CD4-positive, alpha-beta T cell treated with Interleukin-6 at 100 ng/mL for 8 hours (primary cell): ENCODE measurements at regions not wholly inside any gene's neighbourhood (a gene's known extent, or its start where the extent isn't known, plus 50 kb on each side); places are given as distances from the start of the nearest gene placed in this dataset.
"Not testable (repeated sequence)": the region's sequence is repeated elsewhere in the genome, so short reads cannot be mapped to it uniquely, and the experiment has no call there.

ENCODE experiments used
- DNase-seq: peaks from one replicate; pipeline ENCODE4 v3.0.0-alpha.2; 2020; ENCODE audit warnings: mixed read lengths, low spot score

DNA sequence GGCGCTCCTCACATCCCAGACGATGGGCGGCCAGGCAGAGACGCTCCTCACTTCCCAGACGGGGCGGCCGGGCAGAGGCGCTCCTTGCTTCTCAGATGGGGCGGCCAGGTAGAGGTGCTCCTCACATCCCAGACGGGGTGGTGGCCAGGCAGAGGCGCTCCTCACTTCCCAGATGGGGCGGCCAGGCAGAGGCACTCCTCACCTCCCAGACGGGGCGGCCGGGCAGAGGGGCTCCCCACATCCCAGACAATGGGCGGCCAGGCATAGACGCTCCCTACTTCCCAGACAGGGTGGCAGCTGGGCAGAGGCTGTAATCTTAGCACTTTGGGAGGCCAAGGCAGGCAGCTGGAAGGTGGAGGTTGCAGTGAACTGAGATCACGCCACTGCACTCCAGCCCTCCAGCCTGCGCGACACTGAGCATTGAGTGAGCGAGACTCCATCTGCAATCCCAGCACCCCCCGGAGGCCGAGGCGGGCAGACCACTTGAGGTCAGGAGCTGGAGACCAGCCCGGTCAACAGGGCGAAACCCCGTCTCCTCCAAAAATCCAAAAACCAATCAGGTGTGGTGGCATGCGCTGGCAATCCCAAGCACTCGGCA, 833.7 kb upstream of the RAG2 start:
- DNase-seq, result not testable (repeated sequence)

DNA sequence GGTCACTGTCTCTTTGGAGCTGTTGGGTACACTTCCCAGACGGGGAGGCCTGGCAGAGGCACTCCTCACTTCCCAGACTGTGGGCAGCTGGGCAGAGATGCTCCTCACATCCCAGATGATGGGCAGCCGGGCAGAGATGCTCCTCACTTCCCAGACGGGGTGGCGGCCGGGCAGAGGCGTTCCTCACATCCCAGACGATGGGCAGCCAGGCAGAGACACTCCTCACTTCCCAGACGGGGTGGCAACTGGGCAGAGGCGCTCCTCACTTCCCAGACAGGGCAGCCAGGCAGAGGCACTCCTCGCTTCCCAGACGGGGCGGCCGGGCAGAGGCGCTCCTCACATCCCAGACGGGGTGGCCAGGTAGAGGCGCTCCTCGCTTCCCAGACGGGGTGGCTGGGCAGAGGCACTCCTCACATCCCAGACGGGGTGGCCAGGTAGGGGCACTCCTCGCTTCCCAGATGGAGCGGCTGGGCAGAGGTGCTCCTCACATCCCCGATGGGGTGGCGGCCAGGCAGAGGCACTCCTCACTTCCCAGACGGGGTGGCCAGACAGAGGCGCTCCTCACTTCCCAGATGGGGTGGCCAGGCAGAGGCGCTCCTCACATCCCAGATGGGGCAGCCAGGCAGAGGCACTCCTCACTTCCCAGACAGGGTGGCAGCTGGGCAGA, 833.1 kb upstream of the RAG2 start:
- DNase-seq, result not testable (repeated sequence)

DNA sequence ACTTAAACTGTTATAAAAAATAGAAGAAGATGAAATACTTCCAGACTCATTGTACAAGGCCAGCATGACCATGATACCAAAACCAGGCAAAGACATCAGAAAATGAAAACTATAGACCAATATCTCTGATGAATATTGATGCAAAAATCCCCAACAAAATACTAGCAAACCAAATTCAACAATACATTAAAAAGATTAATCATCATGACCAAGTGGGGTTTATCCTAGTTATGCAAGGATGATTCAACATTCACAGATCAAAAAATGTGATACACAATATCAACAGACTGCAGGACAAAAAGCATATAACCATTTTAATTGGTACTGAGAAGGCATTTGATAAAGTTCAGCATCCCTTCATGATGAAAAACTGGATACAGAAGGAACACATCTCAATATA, 824.5 kb upstream of the RAG2 start:
- no peak for DNase-seq

DNA sequence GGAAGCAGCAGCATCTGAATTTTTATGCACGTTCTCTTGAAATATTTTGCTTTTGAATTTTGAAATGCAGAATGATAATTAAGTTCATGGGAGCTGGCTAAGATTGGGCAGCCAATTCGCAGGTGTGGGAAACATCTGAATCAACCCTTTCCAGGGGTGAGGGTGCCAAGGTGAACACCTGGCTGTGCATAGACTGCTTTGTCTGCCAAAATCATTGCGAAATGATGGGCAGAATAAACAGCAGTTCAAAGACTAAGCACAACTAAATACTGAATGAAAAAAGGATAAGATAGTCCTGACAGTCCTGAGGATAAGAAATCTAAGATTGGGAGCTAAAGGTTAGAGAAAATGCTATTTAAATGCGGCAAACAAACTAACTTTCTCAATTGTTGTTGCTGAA, 813.3 kb upstream of the RAG2 start:
- DNase-seq, result no peak

DNA sequence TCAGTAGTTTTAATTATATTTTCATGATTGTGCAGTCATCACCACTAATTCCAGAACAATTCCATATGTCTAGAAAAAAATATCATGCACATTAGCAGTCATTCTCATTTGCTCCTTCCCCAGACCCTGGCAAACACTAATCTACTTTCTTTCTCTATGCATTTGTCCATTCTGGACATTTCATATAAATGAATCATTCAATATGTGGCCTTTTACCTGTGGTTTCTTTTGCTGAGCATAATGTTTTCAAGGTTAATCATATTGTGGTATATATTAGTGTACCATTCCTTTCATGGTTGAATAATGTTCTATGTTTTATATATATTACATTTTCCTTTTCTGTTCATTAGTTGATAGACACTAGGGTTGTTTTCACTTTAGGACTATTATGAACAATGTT, 811.1 kb upstream of the RAG2 start:
- DNase-seq, result no peak

DNA sequence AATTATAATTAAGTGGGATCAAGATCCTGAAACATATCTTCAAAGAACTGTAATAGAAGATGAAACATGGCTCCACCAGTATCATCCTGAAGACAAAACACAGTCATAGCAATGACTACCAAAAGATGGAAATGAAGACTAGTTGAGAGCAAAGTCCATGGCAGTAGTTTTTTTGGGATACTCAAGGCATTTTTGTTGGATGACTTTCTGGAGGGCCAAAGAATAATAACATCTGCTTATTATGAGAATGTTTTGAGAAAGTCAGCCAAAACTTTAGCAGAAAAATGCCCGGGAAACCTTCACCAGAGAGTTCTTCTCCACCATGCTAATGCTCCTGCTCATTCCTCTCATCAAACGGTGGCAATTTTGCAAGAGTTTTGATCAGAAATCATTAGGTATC, 809.4 kb upstream of the RAG2 start:
- DNase-seq, result no peak

DNA sequence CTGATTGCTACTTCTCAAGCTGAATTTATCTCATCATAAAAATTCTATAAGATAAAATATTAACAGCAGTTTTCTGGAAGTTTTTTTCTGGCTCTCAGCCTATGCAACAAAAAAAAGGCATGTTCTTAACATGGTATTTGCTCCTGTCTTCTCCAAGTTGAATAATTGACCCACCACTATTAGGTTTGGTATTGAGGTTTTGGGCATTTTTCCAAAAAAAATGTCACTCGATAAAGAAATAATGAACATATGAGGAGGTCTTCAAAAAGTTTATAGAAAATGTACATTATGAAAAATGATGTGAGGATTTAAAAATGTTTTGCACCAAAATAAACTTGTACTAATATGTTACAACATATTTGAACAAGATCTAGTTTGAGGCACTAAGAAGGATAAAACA, 808.6 kb upstream of the RAG2 start:
- DNase-seq, result no peak

DNA sequence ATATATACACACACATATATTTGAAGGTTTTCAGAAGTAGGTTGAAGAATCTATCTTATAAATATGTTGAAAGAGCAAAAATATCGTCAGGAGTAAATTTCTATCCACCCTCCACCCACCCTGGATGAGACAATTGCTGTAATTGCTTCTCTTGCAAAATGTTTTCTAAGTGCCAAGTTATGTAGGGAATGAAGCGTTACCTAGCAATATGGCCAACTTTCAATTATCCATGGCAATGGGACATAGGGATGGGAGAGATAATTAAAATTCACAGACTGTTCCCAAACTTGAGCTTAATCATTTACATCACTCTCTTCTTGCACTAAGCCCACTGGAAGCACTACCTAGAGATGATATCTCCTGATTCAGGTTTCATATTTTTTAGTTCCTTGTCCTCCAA, 806.2 kb upstream of the RAG2 start:
- DNase-seq, result no peak

DNA sequence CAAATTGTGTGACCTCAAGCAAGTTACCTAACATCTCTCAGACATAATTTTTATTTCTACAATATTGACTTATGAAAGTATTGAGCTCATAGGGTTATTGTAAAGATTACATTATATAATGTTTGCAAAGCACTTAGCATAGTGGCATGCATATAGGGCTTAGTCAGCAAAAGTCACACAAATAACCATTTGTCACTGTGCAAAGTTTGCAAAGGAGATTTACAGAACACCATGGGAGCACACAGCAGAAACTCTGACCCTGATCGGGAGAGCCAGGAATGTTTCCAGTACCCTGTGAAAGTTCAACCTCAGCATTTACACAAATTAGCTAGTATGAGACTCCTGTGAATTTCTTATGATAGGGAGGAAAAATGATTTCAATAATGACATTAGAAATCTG, 804.6 kb upstream of the RAG2 start:
- no peak for DNase-seq

DNA sequence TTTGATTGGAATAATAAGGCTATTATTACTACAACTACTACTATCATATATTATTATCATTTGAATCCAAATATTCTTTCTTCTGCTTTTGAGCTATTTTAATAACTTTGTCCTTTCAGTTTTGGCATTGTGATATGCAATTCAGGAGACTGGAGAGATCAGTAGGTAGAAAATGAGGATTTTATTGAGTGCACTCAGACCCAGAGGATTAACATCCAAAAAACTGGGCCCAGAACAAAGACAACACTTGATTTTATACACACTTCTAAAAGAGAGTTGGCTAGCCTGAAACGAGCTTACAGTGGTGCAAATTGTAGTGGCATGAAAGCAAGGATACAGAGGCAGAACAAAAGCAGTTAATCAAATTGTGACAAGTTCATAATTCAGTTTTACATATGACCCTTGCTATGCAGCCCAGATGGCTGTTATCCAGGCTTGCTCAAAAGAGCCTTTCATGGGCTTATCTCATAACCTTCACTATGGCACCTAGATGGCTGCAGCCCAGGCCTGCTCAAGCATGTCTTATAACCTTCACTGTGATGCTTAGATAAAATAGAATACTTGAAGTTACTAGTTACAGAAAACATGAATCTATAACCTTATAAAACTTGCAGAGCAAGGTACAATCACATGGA, 796.3 kb upstream of the RAG2 start:
- no peak for DNase-seq

DNA sequence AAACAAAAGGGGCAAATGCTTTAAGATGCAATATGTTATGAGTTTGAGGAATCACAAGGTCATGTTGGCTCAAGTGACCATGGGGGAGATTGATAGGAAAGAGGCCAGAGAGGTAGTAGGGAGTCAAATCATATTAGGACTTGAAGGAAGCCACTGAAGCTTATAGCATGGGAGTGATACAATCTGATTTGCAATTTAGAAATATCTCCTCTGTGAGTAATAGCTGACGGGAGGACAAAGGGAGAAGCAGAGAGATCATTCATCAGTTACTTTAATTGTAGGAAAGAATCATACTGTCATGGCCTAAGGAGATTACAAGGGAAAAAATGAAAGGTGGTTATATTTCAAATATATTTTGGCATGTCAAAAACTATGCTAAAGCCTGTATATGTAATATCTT, 793.6 kb upstream of the RAG2 start:
- no peak for DNase-seq

DNA sequence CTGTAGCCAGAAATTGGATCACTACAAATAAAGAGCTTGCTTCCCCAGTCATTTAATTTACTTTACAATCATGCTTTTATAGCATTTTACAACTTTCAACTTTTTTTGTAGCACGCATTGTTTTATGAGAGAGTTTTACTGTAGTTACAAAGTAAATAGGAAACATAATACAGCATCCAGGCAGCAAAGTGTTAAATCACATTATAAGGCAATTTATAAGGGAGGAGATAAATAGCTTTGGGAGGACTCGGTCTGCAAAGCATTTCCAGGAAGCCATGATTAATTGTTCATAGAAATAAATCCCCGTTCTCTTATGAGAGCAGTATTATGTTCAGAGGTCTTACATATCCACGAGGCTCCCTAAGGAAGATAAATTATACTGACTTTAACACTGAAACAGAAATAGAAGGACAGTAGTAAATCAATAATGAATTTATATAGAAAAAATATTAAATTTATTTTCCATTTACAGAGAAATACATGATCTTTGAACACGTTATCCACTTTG, 792.6 kb upstream of the RAG2 start:
- DNase-seq, result no peak

DNA sequence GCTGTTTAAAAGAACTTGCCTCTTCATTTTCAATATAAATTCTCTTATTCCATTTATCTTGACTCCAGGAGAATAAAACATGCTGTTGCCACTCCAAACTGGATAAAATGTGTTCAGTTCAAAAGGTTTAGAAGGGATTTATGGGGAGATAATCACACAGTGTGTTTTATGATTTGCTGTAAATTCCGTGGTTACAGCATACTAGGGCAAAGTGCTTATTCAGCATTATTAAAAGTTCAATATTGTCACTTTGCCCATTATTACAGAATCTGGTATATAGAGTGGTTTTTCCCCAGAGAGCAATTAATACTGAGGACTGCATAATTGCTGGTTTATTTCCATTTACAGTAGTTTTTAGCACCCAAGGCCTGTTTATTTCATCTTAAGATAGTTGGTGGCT, 780.9 kb upstream of the RAG2 start:
- no peak for DNase-seq

DNA sequence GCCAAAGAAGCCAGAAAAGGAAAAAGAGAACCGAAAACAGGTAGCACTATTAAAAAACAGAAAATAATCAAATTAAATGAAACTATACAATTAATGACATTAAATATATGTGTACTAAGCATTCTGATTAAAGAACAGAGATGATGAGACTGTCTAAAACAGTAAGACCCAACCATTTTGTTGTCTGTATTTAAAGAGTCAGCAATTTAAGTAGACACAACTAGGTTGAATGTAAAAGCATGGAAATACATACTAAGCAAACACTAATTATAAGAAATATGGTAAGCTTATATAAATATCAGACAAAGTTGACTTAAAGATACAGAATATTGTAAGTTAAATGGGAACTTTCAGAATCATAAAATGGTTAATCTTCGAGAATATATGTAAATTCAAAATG, 774.6 kb upstream of the RAG2 start:
- DNase-seq, result no peak

DNA sequence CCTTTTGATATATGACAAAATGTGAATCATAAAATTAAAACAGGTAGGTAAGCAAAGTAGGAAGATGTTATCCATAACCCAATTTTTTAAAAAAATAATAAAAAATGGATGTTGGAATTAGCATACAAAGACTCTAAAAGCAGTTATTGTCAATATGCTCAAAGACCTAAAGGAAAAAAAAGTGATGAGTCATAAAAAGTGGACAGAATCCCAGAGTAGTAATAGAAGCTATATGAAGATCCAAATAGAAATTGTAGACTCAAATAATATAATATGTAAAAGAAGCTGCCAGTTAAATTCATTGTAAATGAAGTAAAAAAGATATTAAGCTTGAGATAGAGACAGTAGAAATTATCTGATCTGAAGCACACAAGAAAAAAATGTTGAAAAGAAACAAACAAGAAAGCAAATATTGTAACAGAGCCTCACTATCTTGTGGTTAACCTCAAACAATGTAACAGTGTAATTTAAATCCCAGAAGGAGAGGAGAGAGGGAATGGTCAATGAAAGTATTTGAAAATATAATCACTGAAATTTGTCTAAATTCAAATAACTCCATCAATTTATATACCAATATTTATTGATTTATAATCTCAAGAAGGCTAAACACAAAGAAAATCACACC, 773.4 kb upstream of the RAG2 start:
- DNase-seq, result no peak

DNA sequence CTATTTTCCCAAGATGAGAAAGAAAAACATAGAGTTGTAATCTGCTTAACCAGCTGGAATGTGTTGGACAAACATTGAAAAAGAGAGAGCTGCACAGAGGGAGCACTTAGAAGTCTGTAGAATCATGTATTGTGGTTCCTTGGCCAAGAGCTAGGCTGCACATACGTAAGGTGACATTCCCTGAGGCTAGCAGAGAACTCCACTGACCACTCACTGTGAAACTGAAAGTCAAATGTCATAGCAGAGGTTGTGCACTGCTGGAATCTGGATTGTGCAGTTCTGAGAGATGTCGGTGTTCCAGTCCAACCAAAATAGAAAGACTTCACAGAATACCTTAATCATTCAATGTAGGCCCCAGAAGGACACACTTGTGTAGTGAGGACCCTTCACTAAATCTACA, 772.8 kb upstream of the RAG2 start:
- DNase-seq, result no peak

DNA sequence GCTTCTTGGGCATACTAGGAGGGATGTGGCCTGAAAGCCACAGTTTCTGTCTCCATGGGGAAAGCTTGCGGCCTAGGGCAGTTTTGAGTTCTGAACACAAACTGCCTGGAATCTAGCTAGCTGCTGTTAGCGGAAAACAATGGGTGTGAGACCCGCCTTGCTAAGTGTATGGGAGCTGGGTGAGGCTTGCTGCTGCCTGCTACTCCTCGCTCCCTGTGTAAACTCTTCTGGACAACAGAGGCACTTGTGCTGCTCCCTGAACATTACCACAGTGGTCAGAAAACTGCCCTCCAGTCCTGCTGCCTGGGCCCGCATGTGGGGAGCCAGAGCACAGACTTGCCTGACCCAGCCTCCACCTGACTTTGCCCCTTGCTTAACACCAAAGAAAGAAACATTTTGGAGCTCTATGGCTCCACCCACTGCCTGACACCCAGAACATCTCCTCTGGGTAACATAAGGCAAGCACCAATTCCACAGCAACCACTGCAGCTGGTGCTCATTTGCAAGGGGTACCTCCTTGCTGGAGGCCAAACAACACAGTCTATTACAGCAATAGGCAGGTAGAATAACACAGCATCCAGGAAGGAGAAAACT, 766.3 kb upstream of the RAG2 start:
- DNase-seq, result no peak

DNA sequence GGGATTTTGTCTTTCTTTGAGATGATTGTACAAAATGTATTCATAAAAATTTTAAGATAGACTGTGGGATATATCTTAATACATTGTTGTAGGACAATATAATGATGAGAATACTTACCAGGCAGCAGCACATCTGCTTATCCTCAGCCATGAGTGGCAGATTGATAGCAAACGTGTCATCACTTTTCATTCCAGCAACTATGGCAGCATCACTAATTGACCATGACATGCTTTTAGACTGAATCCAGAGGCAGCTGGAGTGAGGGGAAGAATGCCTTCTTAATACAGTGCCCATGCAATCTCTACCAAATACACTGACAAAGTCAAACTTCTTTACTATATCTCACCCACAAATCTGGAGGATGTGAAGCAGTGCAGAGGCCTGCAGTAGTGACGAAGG, 755.2 kb upstream of the RAG2 start:
- DNase-seq, result no peak

DNA sequence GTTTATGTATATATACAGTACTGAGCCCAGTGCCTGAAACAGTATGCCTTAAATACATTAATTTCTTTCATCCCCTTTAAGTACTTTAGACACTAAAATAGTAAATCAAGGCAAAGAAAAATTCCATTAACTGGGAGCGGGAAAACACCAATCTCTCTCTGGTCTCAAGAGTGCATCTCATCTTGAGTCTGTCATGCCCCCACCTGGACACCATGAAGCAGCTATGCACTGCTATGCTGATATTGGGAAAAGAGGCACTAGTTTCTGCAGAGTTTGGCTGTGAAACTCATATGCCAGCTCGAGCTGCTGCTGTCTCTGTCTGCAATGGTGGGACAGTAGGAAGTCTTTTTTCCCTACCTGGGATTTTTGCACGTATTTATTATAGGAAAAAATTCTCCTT, 754.4 kb upstream of the RAG2 start:
- no peak for DNase-seq

DNA sequence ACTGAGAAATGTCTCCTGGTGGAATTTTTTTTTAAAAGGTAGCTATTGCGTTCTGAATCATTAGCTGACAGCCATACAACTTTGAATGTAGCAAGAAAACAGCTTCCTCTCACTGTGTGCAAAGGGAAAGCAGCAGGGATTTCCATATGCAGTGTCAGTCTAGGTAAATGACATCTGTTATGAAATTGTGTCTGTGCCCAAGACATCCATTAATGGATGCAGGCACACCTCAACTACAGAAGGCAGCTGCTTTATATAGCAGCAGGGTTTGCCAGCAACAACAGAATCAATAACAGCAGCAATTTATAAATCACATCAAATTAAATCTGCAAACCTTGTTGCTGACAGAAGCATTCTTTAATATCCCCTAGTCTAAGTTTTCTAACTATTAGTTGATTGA, 745.3 kb upstream of the RAG2 start:
- DNase-seq, result no peak

DNA sequence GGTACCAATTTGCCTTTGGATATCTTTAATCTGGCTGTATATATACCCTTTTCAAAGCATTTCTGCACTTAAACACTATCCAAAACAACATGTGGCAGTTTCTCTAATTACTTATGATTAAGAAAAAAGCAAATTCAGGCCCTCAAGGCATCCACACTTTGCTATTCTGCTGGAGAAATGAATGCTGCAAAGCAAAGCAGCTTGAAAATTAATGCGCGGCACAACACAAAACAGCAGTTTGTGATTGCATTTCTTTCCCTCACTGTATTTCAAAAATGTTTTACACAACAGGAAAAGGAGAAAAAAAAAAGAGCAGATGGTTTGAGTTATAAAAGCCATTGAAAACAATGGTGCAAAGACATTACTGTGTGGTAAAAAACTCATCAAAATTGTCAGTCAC, 738.4 kb upstream of the RAG2 start:
- DNase-seq, result no peak

DNA sequence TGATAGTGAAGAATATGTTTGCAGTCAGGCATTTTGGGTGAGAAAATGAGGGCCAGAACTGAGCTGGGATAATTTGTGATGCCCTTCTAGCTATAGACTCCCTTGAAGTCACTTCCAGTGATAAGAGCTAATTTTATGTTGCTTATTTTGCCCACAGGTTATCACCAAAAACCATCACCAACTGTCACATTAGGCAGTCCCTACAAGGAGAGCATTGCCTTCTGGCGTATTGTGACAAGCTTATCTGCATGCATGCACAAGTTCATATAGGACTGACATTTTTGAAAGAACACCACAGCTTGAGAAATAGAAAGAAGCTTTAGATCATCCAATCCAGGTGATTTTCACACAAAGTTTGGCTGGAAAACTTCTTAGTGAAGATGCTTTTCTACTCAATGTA, 735.3 kb upstream of the RAG2 start:
- DNase-seq, result no peak

DNA sequence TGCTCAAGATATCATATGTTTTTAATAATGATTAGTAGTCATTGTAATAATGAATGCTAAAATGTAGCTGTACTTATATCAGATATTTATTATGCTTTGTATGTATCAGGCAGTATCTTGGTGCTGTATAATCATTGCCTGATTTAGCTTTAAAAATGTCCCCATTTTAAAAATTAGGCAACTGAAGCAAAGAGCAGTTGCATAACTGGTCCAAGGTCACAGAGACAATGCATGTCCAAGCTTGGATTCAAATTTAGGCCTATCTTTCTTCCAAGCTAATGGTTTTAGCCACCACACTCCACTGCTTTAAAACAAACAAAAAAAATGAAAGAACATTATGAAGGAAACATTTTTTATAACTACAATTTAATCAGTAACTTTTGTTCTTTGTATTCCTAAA, 725.8 kb upstream of the RAG2 start:
- no peak for DNase-seq
